Caco-2 (cell line): ENCODE measurements at regions not wholly inside any gene's neighbourhood (a gene's known extent, or its start where the extent isn't known, plus 50 kb on each side); places are given as distances from the start of the nearest gene placed in this dataset.

Source experiments
- BruUV-seq: library from RNA; stranded (reverse); fragments of 400-500 nt; replicated peaks from 2 replicates; lab custom pipeline; 2021; lab: Mats Ljungman, UMichigan
- CTCF ChIA-PET: fragments of 300-600 bp; sonication (Branson Sonifier 250); formaldehyde crosslinking; loops from one replicate; lab custom pipeline; 2022; ENCODE audit warnings: antibody characterized with exemption; lab: Charles Lee
- POLR2A ChIA-PET: fragments of 300-600 bp; sonication (Branson Sonifier 250); formaldehyde crosslinking; loops from one replicate; lab custom pipeline; 2022; ENCODE audit warnings: antibody characterized with exemption; lab: Charles Lee
- DNase-seq, 2 experiments: peaks; one replicate each; pipeline versions ENCODE4 v3.0.0 to v3.0.0-alpha.2; 2020 to 2022
- H3K27me3 ChIP-seq: replicated peaks from 2 replicates; pipeline ENCODE4 v1.6.0; 2011; ENCODE audit warnings: low read length; ENCODE audit not compliant: control insufficient read depth, insufficient read depth
- H3K36me3 ChIP-seq: 2 replicates; pipeline ENCODE4 v1.5.1; 2011; ENCODE audit warnings: low read length; ENCODE audit not compliant: control insufficient read depth, insufficient read depth
- H3K4me1 ChIP-seq: fragments of 250-450 bp; sonication (Bioruptor Pico); 2 replicates; pipeline ENCODE4 v1.5.1; 2020; ENCODE audit warnings: mild to moderate bottlenecking
- H3K4me3 ChIP-seq: 2 replicates; pipeline ENCODE4 v1.5.1; 2011; ENCODE audit warnings: low read depth, mild to moderate bottlenecking, control low read depth, low read length
- H3K9me3 ChIP-seq: fragments of 250-450 bp; sonication (Bioruptor Pico); 2 replicates; pipeline ENCODE4 v1.5.1; 2020; ENCODE audit warnings: mild to moderate bottlenecking, moderate library complexity
- H3K27ac Mint-ChIP-seq: one replicate; pipeline ENCODE4 v1.8.0; 2022; ENCODE audit warnings: mixed read lengths; ENCODE audit not compliant: unreplicated experiment
- H3K27me3 Mint-ChIP-seq: one replicate; pipeline ENCODE4 v1.8.0; 2022; ENCODE audit warnings: mixed read lengths; ENCODE audit not compliant: insufficient read depth, unreplicated experiment
- H3K36me3 Mint-ChIP-seq: one replicate; pipeline ENCODE4 v1.8.0; 2022; ENCODE audit warnings: mild to moderate bottlenecking, mixed read lengths; ENCODE audit not compliant: insufficient read depth, unreplicated experiment
- H3K4me1 Mint-ChIP-seq: one replicate; pipeline ENCODE4 v1.8.0; 2022; ENCODE audit warnings: low read depth, mixed read lengths; ENCODE audit not compliant: unreplicated experiment
- H3K4me3 Mint-ChIP-seq: one replicate; pipeline ENCODE4 v1.8.0; 2022; ENCODE audit warnings: mild to moderate bottlenecking, moderate library complexity, mixed read lengths; ENCODE audit not compliant: unreplicated experiment
- H3K9me3 Mint-ChIP-seq: one replicate; pipeline ENCODE4 v1.8.0; 2022; ENCODE audit warnings: mixed read lengths; ENCODE audit not compliant: unreplicated experiment
- CTCF ChIP-seq, 2 experiments: fragments of 200-600 bp in 1 of 2; IDR thresholded peaks; 1 replicate in 1 of 2; 2 replicates in 1 of 2; pipeline versions ENCODE4 v1.5.1 to v1.8.0; 2011 to 2022; ENCODE audit warnings: antibody characterized with exemption in 1 of 2, control low read depth in 1 of 2, inconsistent platforms in 1 of 2, low read depth in 1 of 2, low read length in 1 of 2, mild to moderate bottlenecking in 1 of 2, moderate library complexity in 1 of 2; ENCODE audit not compliant: insufficient read depth in 1 of 2, severe bottlenecking in 1 of 2, unreplicated experiment in 1 of 2
- intact Hi-C: fragments of 100-400 bp; cut with micrococcal nuclease; formaldehyde crosslinking; loops from one replicate; pipeline ENCODE4 v1.10.0; 2022; ENCODE audit not compliant: unreplicated experiment

DNA sequence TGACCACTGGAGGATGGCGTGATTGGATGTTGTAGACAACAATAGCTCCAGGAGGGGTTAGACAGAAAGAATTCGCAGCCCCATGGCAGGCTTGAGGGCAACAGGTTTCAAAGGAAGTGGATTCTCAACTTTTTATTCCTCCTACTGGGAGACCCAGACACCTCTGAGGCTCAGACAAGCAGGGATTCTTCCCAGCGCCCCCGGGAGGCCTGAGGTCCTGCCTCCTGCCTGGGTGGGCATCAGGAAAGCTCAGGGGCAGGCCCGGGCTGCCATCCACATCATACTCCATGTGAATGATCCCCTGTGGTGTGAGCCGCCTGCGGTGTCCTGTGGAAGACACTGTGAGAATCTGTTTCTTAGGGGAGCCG, 203.5 kb downstream of the CYP26B1 start:
- H3K4me1 ChIP-seq, result no peaks in the 10 kb centered on the region
- no peaks in the 10 kb centered on the region; the same call in 1 of the 2 replicates for H3K27me3 ChIP-seq
- no peak for TF ChIP-seq CTCF (IDR thresholded peaks at IDR 0.05; ENCODE audit: insufficient read depth in 1 of 2, low read depth in 1 of 2, low read length in 1 of 2, severe bottlenecking in 1 of 2, unreplicated experiment in 1 of 2)
- 0 out of 2 replicates have a peak, but pooled peaks cover 3% of the 10 kb centered on the region for H3K9me3 ChIP-seq
- intact Hi-C loops, result no loop called here
- H3K4me3 ChIP-seq, result no peak overlapping the region
- Mint-ChIP-seq H3K9me3 (no peaks in the 10 kb centered on the region), H3K4me3 (no peak overlapping the region), H3K27me3 (no peaks in the 10 kb centered on the region), H3K4me1 (no peaks in the 10 kb centered on the region), H3K27ac (no peak overlapping the region), H3K36me3 (no peaks in the 10 kb centered on the region)
- ChIA-PET POLR2A (no interaction called here), CTCF (no interaction called here)
- no peak for DNase-seq
- H3K36me3 ChIP-seq, result no peaks in the 10 kb centered on the region
- no TSS peak for BruUV-seq

- no peak overlapping the region for H3K4me3 ChIP-seq
- no peaks in the 10 kb centered on the region for H3K36me3 ChIP-seq
- POLR2A ChIA-PET, result no interaction called here
- no peaks in the 10 kb centered on the region; the same call in 1 of the 2 replicates for H3K27me3 ChIP-seq
- no TSS peak for BruUV-seq
- intact Hi-C loops, result no loop called here
- Mint-ChIP-seq H3K4me3 (no peak overlapping the region), H3K27me3 (peaks cover 2% of the 10 kb centered on the region), H3K9me3 (no peaks in the 10 kb centered on the region), H3K27ac (no peak overlapping the region), H3K4me1 (no peaks in the 10 kb centered on the region), H3K36me3 (no peaks in the 10 kb centered on the region)
- no peaks in the 10 kb centered on the region for H3K4me1 ChIP-seq
- no peak for TF ChIP-seq CTCF (IDR thresholded peaks at IDR 0.05; ENCODE audit: insufficient read depth in 1 of 2, low read depth in 1 of 2, low read length in 1 of 2, severe bottlenecking in 1 of 2, unreplicated experiment in 1 of 2)
- CTCF ChIA-PET, result no interaction called here
- DNase-seq, result no peak
- 0 out of 2 replicates have a peak, but pooled peaks cover 3% of the 10 kb centered on the region for H3K9me3 ChIP-seq
These were observed 204.2 kb downstream of the CYP26B1 start for GRCh38 chr2:71943238-71944182.

DNA sequence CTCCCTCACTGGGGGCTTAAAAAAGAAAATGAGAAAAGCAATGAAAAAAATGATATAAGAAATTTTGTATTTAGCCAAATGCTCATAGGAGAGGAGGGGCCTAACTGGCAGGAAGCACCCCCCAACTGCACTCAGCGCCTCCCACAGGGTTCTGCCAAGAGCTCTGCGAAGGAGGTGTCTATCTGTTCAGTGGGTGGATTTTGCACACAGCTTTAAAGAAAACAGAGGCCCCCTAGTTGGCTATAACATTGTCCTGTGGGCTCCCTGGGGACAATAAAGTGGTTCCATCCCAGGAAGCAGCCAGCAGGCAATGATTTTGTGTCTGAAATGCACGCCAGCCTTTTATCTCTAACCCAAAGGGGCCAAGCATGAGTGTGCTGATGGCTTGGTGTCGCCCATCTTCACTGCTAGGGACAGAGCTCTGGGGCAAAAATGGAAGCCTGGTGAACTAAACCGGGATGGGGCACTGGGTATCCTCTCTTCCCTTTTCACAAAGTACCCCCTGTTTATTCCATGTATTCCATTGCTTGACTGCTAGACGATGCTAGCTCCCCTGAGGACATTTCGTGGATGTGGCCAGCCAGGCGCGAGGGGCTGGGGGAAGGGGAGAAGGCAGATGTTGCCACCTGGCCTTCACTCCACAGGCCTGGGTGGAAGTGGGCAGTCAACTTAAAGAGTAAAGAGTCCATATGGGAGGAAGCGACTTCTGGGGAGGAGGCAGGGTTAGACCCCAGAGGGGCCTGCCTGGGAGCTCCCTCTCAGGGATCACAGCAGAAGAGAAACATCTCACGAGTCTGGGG, 205.7 kb downstream of the CYP26B1 start:
- BruUV-seq, result no TSS peak

More for the DNA sequence above, 205.7 kb downstream of the CYP26B1 start:
- CTCF ChIA-PET, result no interaction called here
- intact Hi-C loops, result no loop called here
- H3K4me1 ChIP-seq, result no peaks in the 10 kb centered on the region
- H3K36me3 Mint-ChIP-seq, result no peaks in the 10 kb centered on the region
- H3K27me3 ChIP-seq, result no peaks in the 10 kb centered on the region; the same call in 1 of the 2 replicates
- H3K27me3 Mint-ChIP-seq, result peaks cover 2% of the 10 kb centered on the region
- 0 out of 2 replicates have a peak, but pooled peaks cover 3% of the 10 kb centered on the region for H3K9me3 ChIP-seq
- POLR2A ChIA-PET, result no interaction called here
- no peaks in the 10 kb centered on the region for H3K9me3 Mint-ChIP-seq
- no peak overlapping the region for H3K4me3 ChIP-seq
- no peaks in the 10 kb centered on the region for H3K36me3 ChIP-seq
- H3K27ac Mint-ChIP-seq, result no peak overlapping the region
- no peak overlapping the region for H3K4me3 Mint-ChIP-seq
- no peaks in the 10 kb centered on the region for H3K4me1 Mint-ChIP-seq
- no peak for TF ChIP-seq CTCF (IDR thresholded peaks at IDR 0.05; ENCODE audit: insufficient read depth in 1 of 2, low read depth in 1 of 2, low read length in 1 of 2, severe bottlenecking in 1 of 2, unreplicated experiment in 1 of 2)
- DNase-seq, result no peak
